ENCODE measurements at regions not wholly inside any gene's neighbourhood (a gene's known extent, or its start where the extent isn't known, plus 50 kb on each side); places are given as distances from the start of the nearest gene placed in this dataset.

DNA sequence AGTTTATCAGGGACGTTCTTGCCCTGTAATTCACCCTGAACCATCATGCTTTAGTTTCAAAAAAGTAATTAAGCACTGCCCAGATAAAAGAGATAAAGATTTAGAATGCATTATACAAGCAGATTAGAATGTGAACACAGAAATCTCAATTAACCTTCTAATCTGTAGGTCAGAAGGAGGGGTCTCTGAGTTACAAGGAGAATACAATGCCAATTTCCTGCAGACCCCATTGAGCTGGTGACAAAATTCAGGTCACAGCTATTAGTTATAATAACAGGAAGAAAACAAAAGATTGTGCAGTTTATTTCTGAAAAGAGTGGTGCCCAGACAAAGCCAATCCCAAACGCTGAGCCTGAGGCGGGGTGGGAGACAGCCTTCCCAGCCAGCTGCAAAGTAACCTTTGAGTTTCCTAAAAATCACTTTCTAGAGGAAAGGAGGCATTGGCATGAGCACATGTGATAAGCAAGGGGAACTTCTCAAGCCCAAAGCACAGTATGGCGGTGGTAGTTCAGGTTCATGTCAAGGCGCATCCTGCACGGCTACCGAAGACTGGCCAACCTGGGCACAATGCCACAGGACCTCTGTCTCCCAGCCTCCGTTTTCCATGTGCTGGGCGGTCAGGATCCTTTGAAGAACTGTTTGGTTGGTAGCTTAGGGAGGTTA lies 192.5 kb downstream of the TTLL2 start:
- TF ChIP-seq, protein P1, sequence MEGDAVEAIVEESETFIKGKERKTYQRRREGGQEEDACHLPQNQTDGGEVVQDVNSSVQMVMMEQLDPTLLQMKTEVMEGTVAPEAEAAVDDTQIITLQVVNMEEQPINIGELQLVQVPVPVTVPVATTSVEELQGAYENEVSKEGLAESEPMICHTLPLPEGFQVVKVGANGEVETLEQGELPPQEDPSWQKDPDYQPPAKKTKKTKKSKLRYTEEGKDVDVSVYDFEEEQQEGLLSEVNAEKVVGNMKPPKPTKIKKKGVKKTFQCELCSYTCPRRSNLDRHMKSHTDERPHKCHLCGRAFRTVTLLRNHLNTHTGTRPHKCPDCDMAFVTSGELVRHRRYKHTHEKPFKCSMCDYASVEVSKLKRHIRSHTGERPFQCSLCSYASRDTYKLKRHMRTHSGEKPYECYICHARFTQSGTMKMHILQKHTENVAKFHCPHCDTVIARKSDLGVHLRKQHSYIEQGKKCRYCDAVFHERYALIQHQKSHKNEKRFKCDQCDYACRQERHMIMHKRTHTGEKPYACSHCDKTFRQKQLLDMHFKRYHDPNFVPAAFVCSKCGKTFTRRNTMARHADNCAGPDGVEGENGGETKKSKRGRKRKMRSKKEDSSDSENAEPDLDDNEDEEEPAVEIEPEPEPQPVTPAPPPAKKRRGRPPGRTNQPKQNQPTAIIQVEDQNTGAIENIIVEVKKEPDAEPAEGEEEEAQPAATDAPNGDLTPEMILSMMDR (IDR thresholded peaks at IDR 0.05): no peak
- TF ChIP-seq EP300 (IDR thresholded peaks at IDR 0.05): no peak
- TF ChIP-seq POLR2A (IDR thresholded peaks at IDR 0.05): no peak
- no peaks in the 10 kb centered on the region for H3K9me3 ChIP-seq
- WGBS, 2 donors: 70% methylated on average over 9 of the region's 9 CpGs
- H3K4me3 ChIP-seq: no peak overlapping the region
- H3K27me3 ChIP-seq: no peaks in the 10 kb centered on the region
- no peaks in the 10 kb centered on the region for H3K36me3 ChIP-seq
- no peaks in the 10 kb centered on the region for H3K4me1 ChIP-seq
- no peak for DNase-seq (ENCODE audit: low spot score in 2 of 2)
- no peak overlapping the region for H3K27ac ChIP-seq

DNA sequence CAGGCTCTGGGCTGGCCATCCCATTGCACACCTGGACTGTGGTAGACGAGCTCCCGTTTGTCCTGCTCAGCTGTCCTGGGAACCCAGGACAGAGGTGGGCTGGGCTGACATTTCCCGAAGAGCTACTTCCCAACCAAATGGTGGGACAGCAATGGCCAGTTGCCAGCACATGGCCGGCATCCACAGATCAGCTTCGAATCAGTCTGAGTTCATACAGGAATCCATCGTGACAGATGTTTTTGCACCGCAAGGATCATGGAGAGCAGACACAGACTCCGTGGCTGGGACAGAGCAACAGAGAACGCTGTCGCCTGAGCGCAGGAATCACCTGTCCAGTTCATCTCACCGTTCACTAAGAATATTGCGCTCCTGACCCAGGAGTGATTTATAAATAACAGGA lies 198.5 kb downstream of the TTLL2 start:
- no peak for DNase-seq (ENCODE audit: low spot score in 2 of 2)
- WGBS, 2 donors: 92 to 96% methylated on average over 13 of the region's 13 CpGs
- H3K27ac ChIP-seq: no peak overlapping the region
- TF ChIP-seq EP300 (IDR thresholded peaks at IDR 0.05) (no peak), POLR2A (IDR thresholded peaks at IDR 0.05) (no peak)
- TF ChIP-seq, protein P1 (IDR thresholded peaks at IDR 0.05): no peak
- H3K4me3 ChIP-seq: no peak overlapping the region
- no peaks in the 10 kb centered on the region for H3K27me3 ChIP-seq
- H3K4me1 ChIP-seq: no peaks in the 10 kb centered on the region
- H3K9me3 ChIP-seq: no peaks in the 10 kb centered on the region
- H3K36me3 ChIP-seq: no peaks in the 10 kb centered on the region

- no peak for DNase-seq (ENCODE audit: low spot score in 2 of 2)
- Histone ChIP-seq H3K36me3 (no peaks in the 10 kb centered on the region), H3K9me3 (no peaks in the 10 kb centered on the region), H3K27me3 (no peaks in the 10 kb centered on the region), H3K4me3 (no peak overlapping the region), H3K4me1 (no peaks in the 10 kb centered on the region), H3K27ac (no peak overlapping the region)
- 73 to 80% methylated on average over 21 of the region's 22 CpGs for WGBS, 2 donors
- TF ChIP-seq EP300 (IDR thresholded peaks at IDR 0.05): no peak
Observed at GRCh38 chr6:167524261-167525111, 199.6 kb downstream of the TTLL2 start.

DNA sequence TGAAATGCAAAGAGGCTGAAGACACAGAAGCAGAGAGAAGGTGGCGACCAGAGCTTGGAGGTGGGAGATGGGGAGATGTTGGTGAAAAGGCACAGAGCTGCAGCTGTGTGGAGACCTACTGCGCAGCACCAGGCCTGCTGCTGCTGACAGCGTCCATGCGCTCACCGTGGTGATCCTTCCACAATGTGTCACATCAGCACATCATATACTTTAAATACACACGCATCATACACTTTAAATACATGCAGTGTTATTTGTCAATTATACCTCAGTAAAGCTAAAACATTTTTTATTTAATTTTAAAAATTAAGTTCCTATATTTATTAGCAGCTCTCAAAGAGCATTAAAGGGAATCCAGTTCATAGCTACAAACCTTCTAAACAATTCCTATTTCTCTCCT lies 200.9 kb downstream of the TTLL2 start:
- Histone ChIP-seq H3K27me3 (no peaks in the 10 kb centered on the region), H3K4me3 (no peak overlapping the region), H3K4me1 (no peaks in the 10 kb centered on the region), H3K9me3 (no peaks in the 10 kb centered on the region), H3K36me3 (no peaks in the 10 kb centered on the region), H3K27ac (no peak overlapping the region)
- no peak for DNase-seq (ENCODE audit: low spot score in 2 of 2)
- WGBS, 2 donors: 95 to 96% methylated on average over 6 of the region's 6 CpGs
- no peak for TF ChIP-seq POLR2A (IDR thresholded peaks at IDR 0.05)
- TF ChIP-seq, protein P1 (IDR thresholded peaks at IDR 0.05): no peak
- TF ChIP-seq EP300 (IDR thresholded peaks at IDR 0.05): no peak

DNA sequence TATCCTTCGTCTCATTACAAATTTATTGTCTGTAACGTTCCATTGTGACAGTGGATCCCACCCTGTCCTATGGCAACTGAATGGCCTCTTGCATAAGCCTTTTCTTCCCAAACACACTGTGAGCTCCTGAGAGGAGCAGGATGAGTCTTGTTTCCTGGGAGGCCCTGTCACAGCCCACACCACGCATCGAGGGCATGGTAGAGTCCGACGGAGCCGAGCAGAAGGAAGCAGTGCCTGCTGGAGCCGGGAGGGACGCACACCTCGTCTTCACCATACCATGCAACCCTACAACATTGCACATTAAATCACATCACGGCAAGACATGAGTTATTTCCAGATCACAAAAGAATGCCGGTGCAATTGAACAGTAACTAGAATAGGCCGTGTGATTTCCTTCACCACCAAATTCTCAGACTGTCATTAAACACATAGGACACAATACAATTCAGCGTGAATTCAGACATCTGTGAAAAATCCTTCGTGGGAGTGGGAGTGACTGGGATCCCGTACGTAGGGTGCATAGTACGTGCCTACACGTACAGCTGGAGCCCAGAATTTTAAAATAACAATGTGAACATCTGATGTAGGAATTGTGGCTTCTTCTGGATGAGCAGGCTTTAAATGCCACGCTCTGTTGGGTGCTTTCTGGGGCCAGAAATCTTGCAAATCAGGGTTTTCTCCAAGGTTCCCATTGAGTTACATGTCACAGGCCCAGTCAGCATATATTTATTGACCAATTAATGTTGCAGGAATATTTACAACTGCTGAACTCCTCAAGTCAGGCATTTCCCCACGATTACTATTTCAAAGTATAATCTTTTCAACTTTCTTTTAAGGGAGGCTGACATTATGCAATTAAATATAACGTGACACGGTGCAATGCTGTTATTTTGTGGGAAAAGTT lies 201.8 kb downstream of the TTLL2 start:
- TF ChIP-seq, protein P1 (IDR thresholded peaks at IDR 0.05): no peak
- no peak for TF ChIP-seq POLR2A (IDR thresholded peaks at IDR 0.05)
- TF ChIP-seq EP300 (IDR thresholded peaks at IDR 0.05): no peak
- Histone ChIP-seq H3K36me3 (no peaks in the 10 kb centered on the region), H3K27ac (no peak overlapping the region), H3K27me3 (no peaks in the 10 kb centered on the region), H3K4me1 (no peaks in the 10 kb centered on the region), H3K4me3 (no peak overlapping the region), H3K9me3 (no peaks in the 10 kb centered on the region)
- 86 to 88% methylated on average over 23 of the region's 23 CpGs for WGBS, 2 donors
- DNase-seq (ENCODE audit: low spot score in 2 of 2): no peak

All from tibial nerve (tissue), 4 donors.